GM23338 (cell line): ENCODE measurements at regions not wholly inside any gene's neighbourhood (a gene's known extent, or its start where the extent isn't known, plus 50 kb on each side); places are given as distances from the start of the nearest gene placed in this dataset.

ENCODE experiments used
- CTCF ChIP-seq, 2 experiments: fragments of 200-600 bp in 1 of 2; sonication (generic) in 1 of 2; conservative IDR thresholded peaks; 2 replicates each; pipeline versions ENCODE4 v1.5.1 to v1.6.1; 2016 to 2017; ENCODE audit warnings: antibody characterized with exemption in 2 of 2, low read depth in 2 of 2, mild to moderate bottlenecking in 2 of 2, moderate library complexity in 1 of 2
- EZH2 ChIP-seq: fragments of 200-600 bp; sonication (generic); IDR thresholded peaks from one replicate; pipeline ENCODE4 v1.8.0; 2017; ENCODE audit warnings: antibody characterized with exemption, mild to moderate bottlenecking, low read depth; ENCODE audit not compliant: unreplicated experiment
- POLR2AphosphoS5 ChIP-seq: IDR thresholded peaks from 2 replicates; pipeline ENCODE4 v1.6.1; 2016; ENCODE audit warnings: antibody characterized with exemption, low read depth
- REST ChIP-seq: IDR thresholded peaks from one replicate; pipeline ENCODE4 v1.6.1; 2018; ENCODE audit warnings: antibody characterized with exemption; ENCODE audit not compliant: unreplicated experiment
- STAT1 ChIP-seq: IDR thresholded peaks from one replicate; pipeline ENCODE4 v1.6.1; 2016; ENCODE audit warnings: antibody characterized with exemption; ENCODE audit not compliant: unreplicated experiment
- ZNF114 ChIP-seq: fragments of 250-450 bp; sonication (Bioruptor Pico); IDR thresholded peaks from 2 replicates; pipeline ENCODE4 v1.5.0; 2020; ENCODE audit warnings: mild to moderate bottlenecking, moderate library complexity
- ZNF462 ChIP-seq: fragments of 250-450 bp; sonication (Bioruptor Pico); IDR thresholded peaks from 2 replicates; pipeline ENCODE4 v1.5.0; 2020; ENCODE audit warnings: mild to moderate bottlenecking, moderate library complexity

- no peak for TF ChIP-seq CTCF (conservative IDR thresholded peaks at IDR 0.05; ENCODE audit: low read depth in 2 of 2)
- no peak for TF ChIP-seq POLR2AphosphoS5
- no peak for TF ChIP-seq EZH2
- TF ChIP-seq STAT1: no peak
- TF ChIP-seq ZNF462 (CRISPR knock-in tag): no peak
- TF ChIP-seq ZNF114 (CRISPR knock-in tag): no peak
- TF ChIP-seq REST: no peak
Measured at GRCh38 chr6:99017150-99017549, 69.4 kb upstream of the FBXL4 start.
